C4-2B (cell line): ENCODE measurements at regions not wholly inside any gene's neighbourhood (a gene's known extent, or its start where the extent isn't known, plus 50 kb on each side); places are given as distances from the start of the nearest gene placed in this dataset.

ENCODE experiments used
- H3K27ac ChIP-seq: fragments of 450-650 bp; 2 replicates; pipeline ENCODE4 v1.5.1; 2017
- ZFX ChIP-seq: fragments of 450-650 bp; IDR thresholded peaks from 2 replicates; pipeline ENCODE4 v1.6.1; 2017
- TF ChIP-seq, protein P1 (sequence below): fragments of 450-650 bp; conservative IDR thresholded peaks from 2 replicates; pipeline ENCODE4 v1.5.1; 2017; ENCODE audit warnings: mild to moderate bottlenecking

- no peak overlapping the region for H3K27ac ChIP-seq
- TF ChIP-seq ZFX = no peak
- TF ChIP-seq, protein P1, sequence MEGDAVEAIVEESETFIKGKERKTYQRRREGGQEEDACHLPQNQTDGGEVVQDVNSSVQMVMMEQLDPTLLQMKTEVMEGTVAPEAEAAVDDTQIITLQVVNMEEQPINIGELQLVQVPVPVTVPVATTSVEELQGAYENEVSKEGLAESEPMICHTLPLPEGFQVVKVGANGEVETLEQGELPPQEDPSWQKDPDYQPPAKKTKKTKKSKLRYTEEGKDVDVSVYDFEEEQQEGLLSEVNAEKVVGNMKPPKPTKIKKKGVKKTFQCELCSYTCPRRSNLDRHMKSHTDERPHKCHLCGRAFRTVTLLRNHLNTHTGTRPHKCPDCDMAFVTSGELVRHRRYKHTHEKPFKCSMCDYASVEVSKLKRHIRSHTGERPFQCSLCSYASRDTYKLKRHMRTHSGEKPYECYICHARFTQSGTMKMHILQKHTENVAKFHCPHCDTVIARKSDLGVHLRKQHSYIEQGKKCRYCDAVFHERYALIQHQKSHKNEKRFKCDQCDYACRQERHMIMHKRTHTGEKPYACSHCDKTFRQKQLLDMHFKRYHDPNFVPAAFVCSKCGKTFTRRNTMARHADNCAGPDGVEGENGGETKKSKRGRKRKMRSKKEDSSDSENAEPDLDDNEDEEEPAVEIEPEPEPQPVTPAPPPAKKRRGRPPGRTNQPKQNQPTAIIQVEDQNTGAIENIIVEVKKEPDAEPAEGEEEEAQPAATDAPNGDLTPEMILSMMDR = no peak
These were observed 893.8 kb upstream of the INTU start for GRCh38 chr4:126738926-126739325.

GRCh38 chr4:126740687-126741086, 892.1 kb upstream of the INTU start:
- no peak overlapping the region for H3K27ac ChIP-seq
- TF ChIP-seq, protein P1 = no peak
- no peak for TF ChIP-seq ZFX

- H3K27ac ChIP-seq = no peak overlapping the region
- TF ChIP-seq, protein P1 = no peak
- TF ChIP-seq ZFX = no peak
These were observed 890.7 kb upstream of the INTU start for GRCh38 chr4:126742048-126742447.

- TF ChIP-seq, protein P1 = no peak
- no peak for TF ChIP-seq ZFX
- H3K27ac ChIP-seq = no peak overlapping the region
These were observed 889.9 kb upstream of the INTU start for GRCh38 chr4:126742885-126743284.

- no peak for TF ChIP-seq ZFX
- TF ChIP-seq, protein P1 = no peak
These were observed 884.0 kb upstream of the INTU start for GRCh38 chr4:126748736-126749135.

GRCh38 chr4:126750723-126751122, 882.0 kb upstream of the INTU start:
- no peak overlapping the region for H3K27ac ChIP-seq
- TF ChIP-seq, protein P1 = no peak
- TF ChIP-seq ZFX = no peak

More at GRCh38 chr4:126748736-126749135, 884.0 kb upstream of the INTU start:
- H3K27ac ChIP-seq = no peak overlapping the region

- no peak for TF ChIP-seq ZFX
- TF ChIP-seq, protein P1 = no peak
- no peak overlapping the region for H3K27ac ChIP-seq
These were observed 880.6 kb upstream of the INTU start for GRCh38 chr4:126752126-126752525.
